CD4-positive, alpha-beta memory T cell (primary cell): ENCODE measurements at regions not wholly inside any gene's neighbourhood (a gene's known extent, or its start where the extent isn't known, plus 50 kb on each side); places are given as distances from the start of the nearest gene placed in this dataset.

Source experiments
- CTCF ChIA-PET: fragments of 350-600 bp; sonication (Branson Sonifier 250); formaldehyde crosslinking; loops from one replicate; lab custom pipeline; 2021; ENCODE audit warnings: inconsistent platforms; ENCODE audit not compliant: partially characterized antibody; lab: Charles Lee
- POLR2A ChIA-PET: fragments of 350-600 bp; sonication (Branson Sonifier 250); formaldehyde crosslinking; loops from one replicate; lab custom pipeline; 2021; ENCODE audit not compliant: partially characterized antibody; lab: Charles Lee
- DNase-seq, 5 donors: peaks; one replicate each; pipeline versions ENCODE4 v3.0.0 to v3.0.0-alpha.2; 2020 to 2022; ENCODE audit warnings: mixed read lengths in 1 of 5
- H3K27ac ChIP-seq: one replicate; pipeline ENCODE4 v1.7.0; 2013; ENCODE audit warnings: low read depth, low read length
- H3K27me3 ChIP-seq: 2 replicates; pipeline ENCODE4 v1.7.0; 2013; ENCODE audit warnings: mild to moderate bottlenecking, low read length, moderate library complexity; ENCODE audit not compliant: insufficient read depth
- H3K36me3 ChIP-seq: 2 replicates; pipeline ENCODE4 v1.7.0; 2013; ENCODE audit warnings: mild to moderate bottlenecking, low read length, moderate library complexity; ENCODE audit not compliant: insufficient read depth
- H3K4me1 ChIP-seq: 2 replicates; pipeline ENCODE4 v1.7.0; 2013; ENCODE audit warnings: mild to moderate bottlenecking, low read length, moderate library complexity; ENCODE audit not compliant: insufficient read depth
- H3K4me3 ChIP-seq, 2 donors: one replicate each; pipeline ENCODE4 v1.7.0; 2013; ENCODE audit warnings: low read length in 2 of 2, mild to moderate bottlenecking in 1 of 2
- H3K9me3 ChIP-seq, 2 donors: one replicate each; pipeline ENCODE4 v1.7.0; 2013; ENCODE audit warnings: low read length in 2 of 2, control low read depth in 1 of 2; ENCODE audit not compliant: control insufficient read depth in 1 of 2
- H3K27ac Mint-ChIP-seq, 7 donors: one replicate each; pipeline ENCODE4 v1.8.0; 2020 to 2021; ENCODE audit warnings: mixed read lengths in 7 of 7, mild to moderate bottlenecking in 6 of 7, inconsistent platforms in 3 of 7, moderate library complexity in 3 of 7
- H3K27me3 Mint-ChIP-seq, 2 donors: one replicate each; pipeline ENCODE4 v1.8.0; 2020 to 2021; ENCODE audit warnings: mixed read lengths in 2 of 2
- H3K36me3 Mint-ChIP-seq, 2 donors: one replicate each; pipeline ENCODE4 v1.8.0; 2020 to 2021; ENCODE audit warnings: mixed read lengths in 2 of 2, inconsistent platforms in 1 of 2, mild to moderate bottlenecking in 1 of 2
- H3K4me1 Mint-ChIP-seq, 4 donors: one replicate each; pipeline ENCODE4 v1.8.0; 2020 to 2021; ENCODE audit warnings: mixed read lengths in 4 of 4, mild to moderate bottlenecking in 1 of 4
- H3K4me3 Mint-ChIP-seq, 8 donors: one replicate each; pipeline ENCODE4 v1.8.0; 2020 to 2021; ENCODE audit warnings: mixed read lengths in 8 of 8, mild to moderate bottlenecking in 7 of 8, moderate library complexity in 6 of 8, inconsistent platforms in 3 of 8
- H3K9me3 Mint-ChIP-seq, 8 donors: one replicate each; pipeline ENCODE4 v1.8.0; 2020 to 2021; ENCODE audit warnings: mixed read lengths in 8 of 8, mild to moderate bottlenecking in 5 of 8, inconsistent platforms in 3 of 8, moderate library complexity in 1 of 8
- intact Hi-C: fragments of 100-400 bp; cut with micrococcal nuclease; formaldehyde crosslinking; loops from one replicate; pipeline ENCODE4 v1.15.1; 2023

DNA sequence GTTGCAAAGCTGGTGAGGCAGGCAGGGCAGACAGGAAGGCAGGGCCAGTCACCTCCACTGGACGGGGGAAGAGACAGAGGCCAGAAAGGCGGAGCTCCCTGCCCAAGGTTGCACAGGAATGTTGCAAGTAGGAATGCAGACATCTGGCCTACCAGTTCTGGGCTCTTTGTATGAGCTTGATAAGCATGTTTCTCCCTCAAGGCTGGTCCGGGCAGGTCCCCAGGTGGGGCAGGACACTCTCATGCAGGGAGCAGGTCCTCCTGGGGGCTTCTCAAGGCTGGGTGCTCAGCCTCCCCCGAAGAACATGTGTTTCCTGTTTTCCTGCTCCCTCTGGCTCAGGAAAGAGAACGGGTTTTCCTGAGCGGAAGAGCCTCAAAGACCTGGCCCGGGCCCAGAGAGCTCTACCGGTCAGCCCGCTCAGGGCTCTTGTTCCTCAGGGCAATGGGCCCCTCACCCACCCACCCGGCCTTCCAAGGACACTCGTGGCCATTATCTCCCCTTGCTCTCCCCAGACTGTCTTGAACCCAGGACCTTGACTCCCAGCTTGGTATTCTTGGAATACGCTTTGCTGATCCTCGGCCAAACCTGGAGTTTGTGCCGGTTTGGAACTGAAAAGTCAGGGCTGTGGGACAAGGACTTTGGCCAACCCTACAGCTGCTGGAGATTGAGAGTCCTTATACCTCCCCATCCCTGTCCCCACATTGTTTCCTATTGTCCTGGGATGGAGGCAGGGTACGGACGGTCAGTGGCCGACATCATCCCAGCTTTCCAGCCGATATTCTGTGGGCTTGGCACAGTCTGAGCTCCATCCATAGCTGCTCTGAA lies 87.7 kb upstream of the HAAO start:
- Histone ChIP-seq H3K4me1 (peaks cover 9% of the 10 kb centered on the region), H3K4me3 (no peak overlapping the region), H3K9me3 (no peaks in the 10 kb centered on the region), H3K27me3 (no peaks in the 10 kb centered on the region), H3K36me3 (no peaks in the 10 kb centered on the region), H3K27ac (no peak overlapping the region)
- CTCF ChIA-PET, result interaction anchor here (1.0 kb wide), 1 partner anchor 20 kb away, joined by 3 read pairs; no protein-coding TSS in a partner anchor
- H3K27me3 Mint-ChIP-seq, result no peaks in the 10 kb centered on the region
- no peak overlapping the region for H3K27ac Mint-ChIP-seq
- peaks cover 6 to 15% (median 8%) of the 10 kb centered on the region in 4 donors for H3K4me1 Mint-ChIP-seq
- no peak for DNase-seq
- intact Hi-C loops, result no loop called here
- no peaks in the 10 kb centered on the region for H3K36me3 Mint-ChIP-seq
- POLR2A ChIA-PET, result interaction anchor here (1.1 kb wide), 1 partner anchor 685 kb away, joined by 3 read pairs; no protein-coding TSS in a partner anchor
- H3K4me3 Mint-ChIP-seq, result no peak overlapping the region
- H3K9me3 Mint-ChIP-seq, result no peaks in the 10 kb centered on the region

DNA sequence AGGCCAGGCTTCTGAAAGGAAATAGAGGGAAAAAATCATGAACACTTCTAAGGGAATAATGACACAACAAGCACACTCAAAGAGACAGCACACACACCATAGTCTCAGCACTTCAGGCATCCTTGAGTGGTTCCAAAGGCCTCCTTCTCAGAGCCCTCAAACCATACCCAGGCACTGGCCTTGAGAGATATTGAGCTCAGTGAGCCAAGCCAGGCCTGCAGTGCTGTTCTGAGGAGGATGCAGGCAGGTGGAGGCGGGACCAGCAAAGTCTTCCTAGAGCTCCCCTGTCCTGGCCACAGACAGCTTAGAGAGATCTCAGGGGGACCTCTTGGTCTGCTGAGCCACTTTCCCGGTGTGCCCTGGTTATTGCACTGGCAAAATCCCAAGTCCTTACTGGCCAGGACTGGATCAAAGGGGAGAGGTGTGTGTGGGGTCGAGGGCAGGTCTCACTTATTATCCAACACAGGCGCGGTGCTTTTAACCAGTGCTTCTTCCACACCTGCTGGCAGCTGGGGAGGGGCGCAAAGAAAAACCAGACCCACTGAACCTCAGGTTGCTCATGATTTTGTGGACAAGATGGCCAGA lies 86.8 kb upstream of the HAAO start:
- H3K36me3 Mint-ChIP-seq, result no peaks in the 10 kb centered on the region
- H3K27ac Mint-ChIP-seq, result no peak overlapping the region
- CTCF ChIA-PET, result no interaction called here
- peaks cover 6 to 15% (median 8%) of the 10 kb centered on the region in 4 donors for H3K4me1 Mint-ChIP-seq
- H3K9me3 Mint-ChIP-seq, result no peaks in the 10 kb centered on the region
- DNase-seq, result no peak
- H3K27me3 Mint-ChIP-seq, result no peaks in the 10 kb centered on the region
- intact Hi-C loops, result no loop called here
- H3K4me1 ChIP-seq, result peaks cover 9% of the 10 kb centered on the region
- no peak overlapping the region for H3K4me3 Mint-ChIP-seq
- no peak overlapping the region for H3K4me3 ChIP-seq
- no peaks in the 10 kb centered on the region for H3K36me3 ChIP-seq
- H3K27ac ChIP-seq, result no peak overlapping the region
- H3K9me3 ChIP-seq, result no peaks in the 10 kb centered on the region
- no peaks in the 10 kb centered on the region for H3K27me3 ChIP-seq
- POLR2A ChIA-PET, result interaction anchor here (1.1 kb wide), 1 partner anchor 686 kb away, joined by 3 read pairs; no protein-coding TSS in a partner anchor

DNA sequence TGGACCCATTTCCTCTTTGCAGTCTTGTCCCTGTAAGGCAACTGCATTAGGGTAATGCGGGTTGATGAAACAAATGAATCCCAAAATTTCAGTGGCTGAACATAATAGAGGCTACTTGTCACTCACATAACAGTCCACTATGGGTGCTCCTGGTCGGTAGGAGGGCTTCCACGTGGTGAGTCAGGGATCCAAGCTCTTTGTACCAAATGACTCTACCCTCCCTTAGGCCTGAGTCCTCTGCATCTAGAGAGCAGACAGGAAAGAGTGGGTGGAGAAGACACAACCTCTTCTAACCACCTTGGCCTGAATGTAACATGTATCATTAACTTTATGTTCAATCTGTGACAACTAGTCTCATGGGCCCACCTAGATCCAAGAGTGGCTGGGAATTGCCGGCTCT lies 86.2 kb upstream of the HAAO start:
- Histone ChIP-seq H3K27ac (no peak overlapping the region), H3K9me3 (no peaks in the 10 kb centered on the region), H3K4me3 (no peak overlapping the region), H3K27me3 (no peaks in the 10 kb centered on the region), H3K4me1 (peaks cover 9% of the 10 kb centered on the region), H3K36me3 (no peaks in the 10 kb centered on the region)
- Mint-ChIP-seq H3K9me3 (no peaks in the 10 kb centered on the region), H3K27me3 (no peaks in the 10 kb centered on the region), H3K36me3 (no peaks in the 10 kb centered on the region), H3K4me1 (peaks cover 6 to 15% (median 8%) of the 10 kb centered on the region in 4 donors), H3K4me3 (no peak overlapping the region), H3K27ac (no peak overlapping the region)
- intact Hi-C loops, result no loop called here
- CTCF ChIA-PET, result no interaction called here
- DNase-seq, result no peak
- POLR2A ChIA-PET, result no interaction called here

DNA sequence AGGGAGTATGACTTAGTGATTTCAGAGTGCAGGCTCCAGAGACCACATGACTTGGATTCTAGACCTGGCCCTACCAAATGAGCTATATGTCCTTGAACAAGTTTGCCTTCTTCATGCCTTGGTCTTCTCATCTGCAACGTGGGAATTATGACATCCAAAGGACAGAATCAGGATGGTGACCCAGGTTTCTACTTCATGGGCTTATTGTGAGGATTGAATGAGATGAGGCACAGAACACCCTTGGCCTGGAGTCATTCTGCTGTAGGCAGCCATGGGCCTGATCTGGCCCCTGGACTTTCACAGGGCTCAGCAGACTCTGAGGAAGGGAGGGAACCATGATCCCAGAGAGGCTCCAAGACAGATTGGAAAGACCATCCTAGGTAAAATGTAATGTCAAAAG lies 85.6 kb upstream of the HAAO start:
- H3K9me3 ChIP-seq, result no peaks in the 10 kb centered on the region
- Mint-ChIP-seq H3K4me1 (peaks cover 6 to 15% (median 8%) of the 10 kb centered on the region in 4 donors), H3K4me3 (no peak overlapping the region), H3K36me3 (no peaks in the 10 kb centered on the region), H3K27ac (no peak overlapping the region), H3K27me3 (no peaks in the 10 kb centered on the region), H3K9me3 (no peaks in the 10 kb centered on the region)
- H3K36me3 ChIP-seq, result no peaks in the 10 kb centered on the region
- ChIA-PET CTCF (no interaction called here), POLR2A (no interaction called here)
- H3K27me3 ChIP-seq, result no peaks in the 10 kb centered on the region
- peaks cover 9% of the 10 kb centered on the region for H3K4me1 ChIP-seq
- intact Hi-C loops, result no loop called here
- no peak overlapping the region for H3K27ac ChIP-seq
- no peak for DNase-seq
- H3K4me3 ChIP-seq, result no peak overlapping the region

DNA sequence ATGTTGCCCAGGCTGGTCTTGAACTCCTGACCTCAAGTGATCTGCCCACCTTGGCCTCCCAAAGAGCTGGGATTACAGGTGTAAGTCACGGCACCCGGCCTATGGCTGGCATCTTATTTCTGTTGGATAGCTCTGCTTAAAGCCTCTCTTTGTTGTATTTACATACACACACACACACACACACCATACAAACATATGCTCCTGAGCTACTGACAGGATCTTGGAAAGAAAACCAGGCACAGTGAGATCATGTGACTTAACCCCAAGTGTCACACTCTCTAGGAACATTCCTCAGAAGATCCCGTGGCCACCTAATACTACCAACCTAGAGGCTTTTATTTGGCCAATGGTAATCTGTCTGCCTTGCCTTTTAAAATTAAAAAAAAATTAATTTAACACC lies 85.1 kb upstream of the HAAO start:
- intact Hi-C loops, result no loop called here
- H3K36me3 Mint-ChIP-seq, result no peaks in the 10 kb centered on the region
- CTCF ChIA-PET, result no interaction called here
- Histone ChIP-seq H3K4me3 (no peak overlapping the region), H3K4me1 (peaks cover 9% of the 10 kb centered on the region), H3K36me3 (no peaks in the 10 kb centered on the region), H3K27ac (no peak overlapping the region), H3K9me3 (no peaks in the 10 kb centered on the region), H3K27me3 (no peaks in the 10 kb centered on the region)
- no peaks in the 10 kb centered on the region for H3K9me3 Mint-ChIP-seq
- no peak overlapping the region for H3K27ac Mint-ChIP-seq
- peaks cover 6 to 15% (median 8%) of the 10 kb centered on the region in 4 donors for H3K4me1 Mint-ChIP-seq
- H3K4me3 Mint-ChIP-seq, result no peak overlapping the region
- POLR2A ChIA-PET, result no interaction called here
- DNase-seq, result no peak
- H3K27me3 Mint-ChIP-seq, result no peaks in the 10 kb centered on the region

DNA sequence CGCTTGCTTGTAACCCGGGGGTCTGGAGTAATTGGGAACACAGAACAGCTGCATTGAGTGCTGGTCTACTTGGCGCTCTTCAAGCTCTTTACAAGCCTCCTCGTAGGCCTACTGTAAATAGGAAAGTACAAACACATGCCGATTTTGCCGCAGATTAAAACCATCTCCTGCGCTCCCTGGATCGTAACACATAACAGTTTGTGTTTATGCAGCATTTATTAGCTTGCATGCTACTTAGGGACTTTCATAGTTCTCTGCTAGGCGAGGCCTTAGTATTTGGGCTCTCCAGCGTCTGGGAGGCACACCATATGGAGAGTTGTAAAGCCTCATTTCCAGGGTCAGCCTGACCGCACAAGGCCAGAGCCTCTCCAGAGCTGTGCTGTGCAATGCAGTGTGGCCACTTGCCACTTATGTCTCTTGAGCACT lies 84.0 kb upstream of the HAAO start:
- POLR2A ChIA-PET, result no interaction called here
- Histone ChIP-seq H3K4me3 (no peak overlapping the region), H3K36me3 (no peaks in the 10 kb centered on the region), H3K9me3 (no peaks in the 10 kb centered on the region), H3K27ac (no peak overlapping the region), H3K27me3 (no peaks in the 10 kb centered on the region), H3K4me1 (peaks cover 9% of the 10 kb centered on the region)
- no peaks in the 10 kb centered on the region for H3K27me3 Mint-ChIP-seq
- DNase-seq, result no peak
- H3K4me1 Mint-ChIP-seq, result peaks cover 6 to 15% (median 8%) of the 10 kb centered on the region in 4 donors
- no peaks in the 10 kb centered on the region for H3K9me3 Mint-ChIP-seq
- CTCF ChIA-PET, result no interaction called here
- no peak overlapping the region for H3K27ac Mint-ChIP-seq
- intact Hi-C loops, result no loop called here
- no peaks in the 10 kb centered on the region for H3K36me3 Mint-ChIP-seq
- no peak overlapping the region for H3K4me3 Mint-ChIP-seq

DNA sequence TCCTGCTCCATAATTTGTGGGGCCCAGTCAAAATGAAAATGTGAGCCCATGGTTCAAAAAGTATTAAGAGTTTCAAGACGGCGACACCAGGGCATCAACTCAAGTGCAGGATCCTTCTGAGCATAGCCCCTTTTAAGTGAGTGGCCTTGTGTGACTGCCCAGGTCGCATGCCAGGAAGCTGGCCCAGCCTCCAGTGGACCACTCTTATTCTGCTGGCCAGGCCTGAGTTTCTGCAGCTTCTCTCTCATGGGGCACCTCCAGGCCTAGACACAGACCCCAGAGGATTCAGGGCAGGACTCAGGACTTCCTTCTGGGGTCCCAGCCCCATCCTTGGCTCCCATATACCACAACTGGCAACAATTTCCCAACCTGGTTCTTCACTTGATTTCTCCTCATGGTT lies 83.5 kb upstream of the HAAO start:
- H3K9me3 ChIP-seq, result no peaks in the 10 kb centered on the region
- DNase-seq, result no peak
- no peak overlapping the region for H3K4me3 ChIP-seq
- Mint-ChIP-seq H3K27ac (no peak overlapping the region), H3K4me1 (peaks cover 6 to 15% (median 8%) of the 10 kb centered on the region in 4 donors), H3K4me3 (no peak overlapping the region), H3K27me3 (no peaks in the 10 kb centered on the region), H3K9me3 (no peaks in the 10 kb centered on the region), H3K36me3 (no peaks in the 10 kb centered on the region)
- H3K4me1 ChIP-seq, result peaks cover 9% of the 10 kb centered on the region
- no peaks in the 10 kb centered on the region for H3K36me3 ChIP-seq
- intact Hi-C loops, result no loop called here
- ChIA-PET POLR2A (no interaction called here), CTCF (interaction anchor here (0.9 kb wide), 1 partner anchor 16 kb away, joined by 3 read pairs; no protein-coding TSS in a partner anchor)
- no peaks in the 10 kb centered on the region for H3K27me3 ChIP-seq
- no peak overlapping the region for H3K27ac ChIP-seq
